A673 (cell line): ENCODE measurements at regions not wholly inside any gene's neighbourhood (a gene's known extent, or its start where the extent isn't known, plus 50 kb on each side); places are given as distances from the start of the nearest gene placed in this dataset.

Experiments
- CTCF ChIP-seq: fragments of 300-800, 200-600 bp; sonication (generic); conservative IDR thresholded peaks from 2 replicates; pipeline ENCODE4 v1.5.1; 2017; ENCODE audit warnings: low read depth, mild to moderate bottlenecking, antibody characterized with exemption, low read length, moderate library complexity, mixed read lengths
- EZH2 ChIP-seq: fragments of 200-600 bp; sonication (generic); IDR thresholded peaks from 2 replicates; pipeline ENCODE4 v1.6.1; 2017; ENCODE audit warnings: borderline replicate concordance, low read depth, mild to moderate bottlenecking, mixed read lengths, antibody characterized with exemption, low read length; ENCODE audit not compliant: poor library complexity, severe bottlenecking

GRCh38 chr3:34483311-34483887 is 685.0 kb downstream of the PDCD6IP start:
- TF ChIP-seq CTCF, result no peak
- TF ChIP-seq EZH2, result no peak
